IMR-90 (cell line): ENCODE measurements at regions not wholly inside any gene's neighbourhood (a gene's known extent, or its start where the extent isn't known, plus 50 kb on each side); places are given as distances from the start of the nearest gene placed in this dataset.

ENCODE experiments used
- CEBPB ChIP-seq: IDR thresholded peaks from 2 replicates; pipeline ENCODE4 v1.6.1; 2012; ENCODE audit warnings: low read depth, low read length, improper control_type of control experiment
- CHD1 ChIP-seq: IDR thresholded peaks from 2 replicates; pipeline ENCODE4 v1.6.1; 2012; ENCODE audit warnings: low read depth, low read length, improper control_type of control experiment
- FOS ChIP-seq: fragments of 150-350 bp; IDR thresholded peaks from 2 replicates; pipeline ENCODE4 v1.6.1; 2016; ENCODE audit warnings: low read depth, low read length
- MAFK ChIP-seq: IDR thresholded peaks from 2 replicates; pipeline ENCODE4 v1.6.1; 2012; ENCODE audit warnings: low read depth, low read length, improper control_type of control experiment
- MXI1 ChIP-seq: IDR thresholded peaks from 2 replicates; pipeline ENCODE4 v1.6.1; 2012; ENCODE audit warnings: low read depth, mild to moderate bottlenecking, low read length, moderate library complexity, borderline replicate concordance
- NFE2L2 ChIP-seq: fragments of 150-350 bp; IDR thresholded peaks from 2 replicates; pipeline ENCODE4 v1.6.1; 2016; ENCODE audit warnings: low read depth, mild to moderate bottlenecking, low read length
- POLR2A ChIP-seq: IDR thresholded peaks from 2 replicates; pipeline ENCODE4 v1.6.1; 2012; ENCODE audit warnings: mild to moderate bottlenecking, low read depth, low read length
- RAD21 ChIP-seq: IDR thresholded peaks from 2 replicates; pipeline ENCODE4 v1.6.1; 2012; ENCODE audit warnings: low read length, improper control_type of control experiment
- RCOR1 ChIP-seq: IDR thresholded peaks from 2 replicates; pipeline ENCODE4 v1.6.1; 2012; ENCODE audit warnings: mild to moderate bottlenecking, low read length, improper control_type of control experiment; ENCODE audit not compliant: insufficient replicate concordance
- TF ChIP-seq, protein P1 (sequence below): fragments of 150-350 bp; IDR thresholded peaks from 2 replicates; pipeline ENCODE4 v1.6.1; 2016; ENCODE audit warnings: low read depth, mild to moderate bottlenecking, low read length, moderate library complexity, borderline replicate concordance
- TF ChIP-seq, protein P2 (sequence below): conservative IDR thresholded peaks from 2 replicates; pipeline ENCODE4 v1.5.1; 2012; ENCODE audit warnings: mild to moderate bottlenecking, low read depth, low read length, improper control_type of control experiment
- TF ChIP-seq, protein P3 (sequence below): fragments of 150-350 bp; IDR thresholded peaks from 2 replicates; pipeline ENCODE4 v1.6.1; 2017; ENCODE audit warnings: mild to moderate bottlenecking, antibody characterized with exemption, low read length, low read depth

DNA sequence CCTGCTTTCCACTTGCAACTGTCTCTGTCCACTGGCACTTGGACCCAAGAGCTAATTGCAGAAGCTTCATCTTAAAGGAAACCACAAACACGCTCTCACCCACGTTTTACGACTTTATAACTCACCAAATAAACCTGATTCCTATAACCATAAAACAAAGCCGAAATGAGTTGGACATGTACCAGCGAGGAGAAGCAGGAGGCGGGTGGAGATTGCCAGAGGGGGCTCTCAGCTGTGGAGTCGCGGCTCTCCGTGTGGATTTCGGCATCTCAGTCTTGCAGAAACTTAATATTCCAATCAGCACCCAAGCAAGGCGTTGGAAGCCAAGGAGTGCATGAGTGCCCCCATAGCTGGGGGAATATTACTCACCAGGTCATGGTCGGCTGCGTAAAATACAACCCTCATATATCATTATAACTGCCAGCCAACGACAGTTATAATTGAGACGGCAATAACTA lies 483.6 kb downstream of the MN1 start:
- TF ChIP-seq POLR2A (no peak), RAD21 (no peak), CEBPB (no peak), RCOR1 (no peak), MXI1 (no peak), MAFK (no peak), NFE2L2 (no peak), FOS (no peak), CHD1 (no peak)
- TF ChIP-seq, protein P1, sequence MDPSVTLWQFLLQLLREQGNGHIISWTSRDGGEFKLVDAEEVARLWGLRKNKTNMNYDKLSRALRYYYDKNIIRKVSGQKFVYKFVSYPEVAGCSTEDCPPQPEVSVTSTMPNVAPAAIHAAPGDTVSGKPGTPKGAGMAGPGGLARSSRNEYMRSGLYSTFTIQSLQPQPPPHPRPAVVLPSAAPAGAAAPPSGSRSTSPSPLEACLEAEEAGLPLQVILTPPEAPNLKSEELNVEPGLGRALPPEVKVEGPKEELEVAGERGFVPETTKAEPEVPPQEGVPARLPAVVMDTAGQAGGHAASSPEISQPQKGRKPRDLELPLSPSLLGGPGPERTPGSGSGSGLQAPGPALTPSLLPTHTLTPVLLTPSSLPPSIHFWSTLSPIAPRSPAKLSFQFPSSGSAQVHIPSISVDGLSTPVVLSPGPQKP, result no peak
- TF ChIP-seq, protein P2, sequence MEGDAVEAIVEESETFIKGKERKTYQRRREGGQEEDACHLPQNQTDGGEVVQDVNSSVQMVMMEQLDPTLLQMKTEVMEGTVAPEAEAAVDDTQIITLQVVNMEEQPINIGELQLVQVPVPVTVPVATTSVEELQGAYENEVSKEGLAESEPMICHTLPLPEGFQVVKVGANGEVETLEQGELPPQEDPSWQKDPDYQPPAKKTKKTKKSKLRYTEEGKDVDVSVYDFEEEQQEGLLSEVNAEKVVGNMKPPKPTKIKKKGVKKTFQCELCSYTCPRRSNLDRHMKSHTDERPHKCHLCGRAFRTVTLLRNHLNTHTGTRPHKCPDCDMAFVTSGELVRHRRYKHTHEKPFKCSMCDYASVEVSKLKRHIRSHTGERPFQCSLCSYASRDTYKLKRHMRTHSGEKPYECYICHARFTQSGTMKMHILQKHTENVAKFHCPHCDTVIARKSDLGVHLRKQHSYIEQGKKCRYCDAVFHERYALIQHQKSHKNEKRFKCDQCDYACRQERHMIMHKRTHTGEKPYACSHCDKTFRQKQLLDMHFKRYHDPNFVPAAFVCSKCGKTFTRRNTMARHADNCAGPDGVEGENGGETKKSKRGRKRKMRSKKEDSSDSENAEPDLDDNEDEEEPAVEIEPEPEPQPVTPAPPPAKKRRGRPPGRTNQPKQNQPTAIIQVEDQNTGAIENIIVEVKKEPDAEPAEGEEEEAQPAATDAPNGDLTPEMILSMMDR, result no peak
- TF ChIP-seq, protein P3, sequence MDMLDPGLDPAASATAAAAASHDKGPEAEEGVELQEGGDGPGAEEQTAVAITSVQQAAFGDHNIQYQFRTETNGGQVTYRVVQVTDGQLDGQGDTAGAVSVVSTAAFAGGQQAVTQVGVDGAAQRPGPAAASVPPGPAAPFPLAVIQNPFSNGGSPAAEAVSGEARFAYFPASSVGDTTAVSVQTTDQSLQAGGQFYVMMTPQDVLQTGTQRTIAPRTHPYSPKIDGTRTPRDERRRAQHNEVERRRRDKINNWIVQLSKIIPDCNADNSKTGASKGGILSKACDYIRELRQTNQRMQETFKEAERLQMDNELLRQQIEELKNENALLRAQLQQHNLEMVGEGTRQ, result no peak
